ENCODE measurements at regions not wholly inside any gene's neighbourhood (a gene's known extent, or its start where the extent isn't known, plus 50 kb on each side); places are given as distances from the start of the nearest gene placed in this dataset.

DNA sequence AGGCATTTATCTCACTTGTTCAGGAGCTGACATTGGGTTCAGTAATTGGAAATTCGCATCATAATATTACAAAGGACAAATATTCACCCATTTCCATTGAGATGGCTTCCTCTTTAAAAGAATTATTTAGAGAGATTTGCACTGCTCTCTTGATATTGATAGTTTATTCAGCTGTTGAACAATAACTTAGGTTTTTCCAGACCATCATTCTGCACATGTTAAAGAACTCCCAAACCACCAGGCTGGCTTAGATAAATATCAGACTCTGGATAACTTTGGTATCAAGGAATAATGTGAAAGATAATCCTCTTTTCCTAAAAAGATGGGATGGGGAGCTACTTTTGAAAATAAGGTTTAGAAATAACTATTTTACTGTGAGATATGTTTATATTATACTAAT, 154.0 kb downstream of the GASK1B start:
- Mint-ChIP-seq H3K27me3 (peaks cover 5% of the 10 kb centered on the region), H3K36me3 (no peaks in the 10 kb centered on the region), H3K4me1 (no peaks in the 10 kb centered on the region), H3K27ac (no peak overlapping the region), H3K4me3 (no peak overlapping the region), H3K9me3 (peaks cover 0 to 2% (median 0%) of the 10 kb centered on the region in 7 donors)
- Histone ChIP-seq H3K27me3 (ENCODE audit: control insufficient read depth, insufficient read depth, low read length) (no peaks in the 10 kb centered on the region), H3K9me3 (ENCODE audit: control insufficient read depth in 2 of 2, low read length in 2 of 2) (no peaks in the 10 kb centered on the region), H3K4me3 (ENCODE audit: low read depth, low read length) (no peak overlapping the region), H3K27ac (ENCODE audit: insufficient read depth, low read length, poor library complexity, severe bottlenecking) (no peak overlapping the region), H3K4me1 (ENCODE audit: control insufficient read depth, insufficient read depth, low read length, poor library complexity, severe bottlenecking) (no peaks in the 10 kb centered on the region), H3K36me3 (ENCODE audit: control insufficient read depth, insufficient read depth, low read length) (no peaks in the 10 kb centered on the region)
- DNase-seq (no peak), ATAC-seq (ENCODE audit: low read depth in 2 of 2) (no peak)

DNA sequence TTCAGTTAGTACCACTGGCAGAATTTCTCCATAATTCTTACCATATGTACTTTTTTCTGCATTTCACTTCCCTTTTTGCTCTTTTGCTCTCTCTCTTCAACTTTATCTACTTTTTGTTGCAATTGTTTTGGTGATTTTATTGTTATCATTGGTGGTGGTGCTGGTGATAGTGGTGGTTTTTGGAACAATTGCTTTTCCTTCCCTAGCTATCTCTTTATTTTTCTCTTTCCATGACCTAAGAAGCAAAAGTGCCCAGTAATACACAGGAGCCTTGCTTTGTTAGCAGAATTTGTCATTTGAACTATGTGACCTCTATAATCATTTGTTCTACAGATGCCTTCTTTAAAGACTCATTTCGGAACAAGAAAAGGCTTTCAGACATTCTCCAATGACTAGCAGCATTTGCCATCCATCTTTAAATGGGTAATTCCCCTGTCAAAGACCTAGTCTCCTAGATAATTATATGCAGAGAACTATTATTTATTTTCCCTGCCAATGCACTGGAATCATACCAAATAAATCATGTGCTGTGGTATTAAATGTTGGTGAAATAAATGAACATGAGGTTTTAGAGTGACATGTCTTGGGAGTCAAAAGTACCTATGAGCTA, 154.5 kb downstream of the GASK1B start:
- H3K4me1 Mint-ChIP-seq = no peaks in the 10 kb centered on the region
- DNase-seq (no peak), ATAC-seq (ENCODE audit: low read depth in 2 of 2) (no peak)
- H3K27ac ChIP-seq (ENCODE audit: insufficient read depth, low read length, poor library complexity, severe bottlenecking) = no peak overlapping the region
- H3K4me3 Mint-ChIP-seq = no peak overlapping the region
- H3K36me3 ChIP-seq (ENCODE audit: control insufficient read depth, insufficient read depth, low read length) = no peaks in the 10 kb centered on the region
- H3K9me3 ChIP-seq (ENCODE audit: control insufficient read depth in 2 of 2, low read length in 2 of 2) = no peaks in the 10 kb centered on the region
- H3K27me3 ChIP-seq (ENCODE audit: control insufficient read depth, insufficient read depth, low read length) = no peaks in the 10 kb centered on the region
- H3K4me1 ChIP-seq (ENCODE audit: control insufficient read depth, insufficient read depth, low read length, poor library complexity, severe bottlenecking) = no peaks in the 10 kb centered on the region
- peaks cover 5% of the 10 kb centered on the region for H3K27me3 Mint-ChIP-seq
- H3K36me3 Mint-ChIP-seq = no peaks in the 10 kb centered on the region
- H3K9me3 Mint-ChIP-seq = peaks cover 0 to 2% (median 0%) of the 10 kb centered on the region in 7 donors
- no peak overlapping the region for H3K27ac Mint-ChIP-seq
- H3K4me3 ChIP-seq (ENCODE audit: low read depth, low read length) = no peak overlapping the region

DNA sequence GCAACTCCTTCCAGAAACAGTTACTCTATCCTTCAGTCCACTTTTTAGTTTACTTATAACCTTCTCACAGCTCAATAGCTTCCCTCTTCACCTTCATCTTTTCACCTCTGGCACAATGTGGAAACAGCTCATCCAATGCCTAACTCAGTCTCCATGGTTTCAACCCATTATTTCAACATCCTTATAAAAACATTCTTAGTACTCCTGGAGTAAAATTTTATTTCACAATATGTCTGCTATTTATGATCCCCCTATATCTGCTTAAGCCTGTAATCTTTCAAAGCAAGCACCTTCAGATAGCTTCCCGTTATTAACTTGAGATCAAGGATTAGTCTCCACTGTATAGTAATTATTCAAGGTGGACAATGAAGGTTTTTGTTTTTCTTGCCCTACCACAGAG, 156.3 kb downstream of the GASK1B start:
- Histone ChIP-seq H3K27me3 (ENCODE audit: control insufficient read depth, insufficient read depth, low read length) (no peaks in the 10 kb centered on the region), H3K4me1 (ENCODE audit: control insufficient read depth, insufficient read depth, low read length, poor library complexity, severe bottlenecking) (no peaks in the 10 kb centered on the region), H3K36me3 (ENCODE audit: control insufficient read depth, insufficient read depth, low read length) (no peaks in the 10 kb centered on the region), H3K4me3 (ENCODE audit: low read depth, low read length) (no peak overlapping the region), H3K27ac (ENCODE audit: insufficient read depth, low read length, poor library complexity, severe bottlenecking) (no peak overlapping the region), H3K9me3 (ENCODE audit: control insufficient read depth in 2 of 2, low read length in 2 of 2) (no peaks in the 10 kb centered on the region)
- no peaks in the 10 kb centered on the region for H3K36me3 Mint-ChIP-seq
- H3K27ac Mint-ChIP-seq = no peak overlapping the region
- ATAC-seq (ENCODE audit: low read depth in 2 of 2) = no peak
- H3K9me3 Mint-ChIP-seq = peaks cover 0 to 2% (median 0%) of the 10 kb centered on the region in 7 donors
- H3K4me1 Mint-ChIP-seq = no peaks in the 10 kb centered on the region
- H3K4me3 Mint-ChIP-seq = no peak overlapping the region
- no peak for DNase-seq
- H3K27me3 Mint-ChIP-seq = peaks cover 5% of the 10 kb centered on the region

DNA sequence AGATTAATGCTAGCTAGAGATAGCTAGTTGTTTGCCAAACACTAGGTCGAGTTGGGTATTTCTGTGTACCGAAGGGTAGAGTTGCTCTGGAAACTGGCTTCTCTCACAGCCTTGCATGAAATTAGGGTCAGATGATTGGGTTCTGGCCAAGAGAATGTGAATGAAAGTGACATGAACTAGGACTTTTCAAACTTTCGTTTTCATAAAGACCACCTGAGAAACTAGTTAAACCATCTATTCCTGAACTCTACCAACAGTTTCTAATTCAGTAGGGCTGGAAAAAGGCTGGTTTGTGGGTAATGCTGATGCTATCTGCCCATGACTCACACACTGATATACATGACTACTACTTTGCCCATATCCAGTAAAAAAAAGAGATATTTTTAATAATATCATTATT, 157.6 kb downstream of the GASK1B start:
- ATAC-seq (ENCODE audit: low read depth in 2 of 2) = no peak
- H3K27me3 Mint-ChIP-seq = peaks cover 5% of the 10 kb centered on the region
- H3K36me3 ChIP-seq (ENCODE audit: control insufficient read depth, insufficient read depth, low read length) = no peaks in the 10 kb centered on the region

DNA sequence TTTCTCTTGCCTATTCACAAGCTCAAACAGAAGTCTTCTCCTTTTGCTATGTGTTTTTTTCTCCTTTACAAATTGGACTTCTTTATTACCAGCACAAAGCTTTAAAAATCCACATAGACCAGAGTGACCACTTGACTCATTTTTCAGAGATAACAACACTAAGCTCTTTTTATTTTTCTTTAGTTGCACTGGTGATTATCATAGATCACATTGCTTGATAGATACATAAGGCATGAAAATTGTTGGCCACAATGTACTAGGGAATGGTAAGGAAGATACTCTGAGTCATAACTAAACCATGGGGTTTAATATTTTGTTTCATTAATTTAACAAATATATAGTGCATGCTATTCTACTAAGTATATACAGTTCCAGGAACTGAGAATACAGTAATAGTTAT, 159.0 kb downstream of the GASK1B start:
- ATAC-seq (ENCODE audit: low read depth in 2 of 2) = no peak
- Histone ChIP-seq H3K27ac (ENCODE audit: insufficient read depth, low read length, poor library complexity, severe bottlenecking) (no peak overlapping the region), H3K4me1 (ENCODE audit: control insufficient read depth, insufficient read depth, low read length, poor library complexity, severe bottlenecking) (no peaks in the 10 kb centered on the region), H3K4me3 (ENCODE audit: low read depth, low read length) (no peak overlapping the region), H3K36me3 (ENCODE audit: control insufficient read depth, insufficient read depth, low read length) (no peaks in the 10 kb centered on the region), H3K27me3 (ENCODE audit: control insufficient read depth, insufficient read depth, low read length) (no peaks in the 10 kb centered on the region), H3K9me3 (ENCODE audit: control insufficient read depth in 2 of 2, low read length in 2 of 2) (no peaks in the 10 kb centered on the region)
- Mint-ChIP-seq H3K4me1 (no peaks in the 10 kb centered on the region), H3K27ac (no peak overlapping the region), H3K9me3 (peaks cover 0 to 2% (median 0%) of the 10 kb centered on the region in 7 donors), H3K4me3 (no peak overlapping the region), H3K27me3 (peaks cover 8% of the 10 kb centered on the region), H3K36me3 (no peaks in the 10 kb centered on the region)
- DNase-seq = no peak

More for the DNA sequence above, 157.6 kb downstream of the GASK1B start:
- Mint-ChIP-seq H3K27ac (no peak overlapping the region), H3K4me3 (no peak overlapping the region), H3K36me3 (no peaks in the 10 kb centered on the region), H3K9me3 (peaks cover 0 to 2% (median 0%) of the 10 kb centered on the region in 7 donors), H3K4me1 (no peaks in the 10 kb centered on the region)
- Histone ChIP-seq H3K4me1 (ENCODE audit: control insufficient read depth, insufficient read depth, low read length, poor library complexity, severe bottlenecking) (no peaks in the 10 kb centered on the region), H3K9me3 (ENCODE audit: control insufficient read depth in 2 of 2, low read length in 2 of 2) (no peaks in the 10 kb centered on the region), H3K4me3 (ENCODE audit: low read depth, low read length) (no peak overlapping the region), H3K27me3 (ENCODE audit: control insufficient read depth, insufficient read depth, low read length) (no peaks in the 10 kb centered on the region), H3K27ac (ENCODE audit: insufficient read depth, low read length, poor library complexity, severe bottlenecking) (no peak overlapping the region)
- DNase-seq = no peak

DNA sequence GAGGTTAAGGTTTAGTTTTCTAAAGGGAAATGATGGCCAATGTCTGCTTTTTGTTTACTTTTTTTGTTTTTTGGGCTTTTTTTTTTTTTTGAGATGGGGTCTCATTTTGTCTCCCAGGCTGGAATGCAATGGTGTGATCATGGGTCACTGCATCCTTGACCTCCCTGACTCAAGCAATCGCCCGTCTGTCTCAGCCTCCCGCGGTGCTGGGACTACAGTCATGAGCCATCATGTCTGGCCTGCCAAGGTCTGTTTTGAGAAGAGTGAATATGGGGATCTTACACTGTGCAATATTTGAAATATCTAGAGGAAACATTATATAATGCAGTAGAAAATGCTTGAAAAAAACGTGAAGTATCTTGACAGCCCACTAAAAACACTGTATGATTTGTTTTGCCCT, 162.5 kb downstream of the GASK1B start:
- Mint-ChIP-seq H3K4me3 (no peak overlapping the region), H3K36me3 (no peaks in the 10 kb centered on the region), H3K27me3 (peaks cover 5% of the 10 kb centered on the region), H3K9me3 (peaks cover 0 to 2% (median 0%) of the 10 kb centered on the region in 7 donors), H3K27ac (peak overlapping the region in 1 of 3 donors; percentile 6), H3K4me1 (no peaks in the 10 kb centered on the region)
- DNase-seq (no peak), ATAC-seq (ENCODE audit: low read depth in 2 of 2) (no peak)
- H3K27ac ChIP-seq (ENCODE audit: insufficient read depth, low read length, poor library complexity, severe bottlenecking) = no peak overlapping the region
- H3K36me3 ChIP-seq (ENCODE audit: control insufficient read depth, insufficient read depth, low read length) = no peaks in the 10 kb centered on the region
- H3K4me1 ChIP-seq (ENCODE audit: control insufficient read depth, insufficient read depth, low read length, poor library complexity, severe bottlenecking) = no peaks in the 10 kb centered on the region
- no peaks in the 10 kb centered on the region for H3K27me3 ChIP-seq (ENCODE audit: control insufficient read depth, insufficient read depth, low read length)
- no peaks in the 10 kb centered on the region for H3K9me3 ChIP-seq (ENCODE audit: control insufficient read depth in 2 of 2, low read length in 2 of 2)
- no peak overlapping the region for H3K4me3 ChIP-seq (ENCODE audit: low read depth, low read length)

DNA sequence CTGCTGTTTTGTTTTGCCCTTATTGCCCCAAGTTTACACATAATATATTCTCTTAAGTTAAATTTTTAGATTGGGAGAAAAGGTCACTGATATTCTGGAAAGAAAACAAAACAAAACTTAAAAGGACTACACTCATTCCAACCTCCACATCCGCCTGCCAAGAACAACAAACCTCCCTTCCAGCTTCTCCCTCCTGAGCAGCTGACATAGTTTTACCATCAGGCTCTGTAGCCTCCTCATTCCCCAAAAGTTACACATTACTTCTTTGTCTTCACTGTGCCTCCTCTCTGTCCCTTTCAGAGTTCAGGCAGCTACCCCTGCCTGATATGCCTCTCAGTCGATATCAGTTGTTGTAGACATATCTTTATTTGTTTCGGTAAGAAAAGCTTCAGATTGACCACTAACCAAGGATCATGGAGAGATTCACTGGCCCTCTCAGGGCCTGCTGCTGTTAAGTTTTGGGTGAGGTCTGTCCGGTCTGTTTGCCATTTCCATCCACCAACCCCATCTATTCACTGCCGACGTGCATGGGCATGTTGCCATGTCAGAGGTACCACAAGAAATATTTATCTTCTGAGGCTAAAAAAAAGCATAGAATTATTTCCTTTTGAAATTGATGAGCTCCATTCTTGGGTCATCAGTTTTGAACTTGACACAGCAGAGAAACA, 164.1 kb downstream of the GASK1B start:
- DNase-seq (no peak), ATAC-seq (ENCODE audit: low read depth in 2 of 2) (no peak)
- no peaks in the 10 kb centered on the region for H3K36me3 ChIP-seq (ENCODE audit: control insufficient read depth, insufficient read depth, low read length)
- H3K27me3 ChIP-seq (ENCODE audit: control insufficient read depth, insufficient read depth, low read length) = no peaks in the 10 kb centered on the region
- no peak overlapping the region for H3K27ac ChIP-seq (ENCODE audit: insufficient read depth, low read length, poor library complexity, severe bottlenecking)
- H3K27ac Mint-ChIP-seq = no peak overlapping the region
- H3K4me1 Mint-ChIP-seq = no peaks in the 10 kb centered on the region
- H3K27me3 Mint-ChIP-seq = peaks cover 5% of the 10 kb centered on the region
- H3K4me3 ChIP-seq (ENCODE audit: low read depth, low read length) = no peak overlapping the region
- no peaks in the 10 kb centered on the region for H3K36me3 Mint-ChIP-seq
- H3K9me3 ChIP-seq (ENCODE audit: control insufficient read depth in 2 of 2, low read length in 2 of 2) = no peaks in the 10 kb centered on the region
- peaks cover 0 to 2% (median 0%) of the 10 kb centered on the region in 7 donors for H3K9me3 Mint-ChIP-seq
- H3K4me1 ChIP-seq (ENCODE audit: control insufficient read depth, insufficient read depth, low read length, poor library complexity, severe bottlenecking) = no peaks in the 10 kb centered on the region
- no peak overlapping the region for H3K4me3 Mint-ChIP-seq

DNA sequence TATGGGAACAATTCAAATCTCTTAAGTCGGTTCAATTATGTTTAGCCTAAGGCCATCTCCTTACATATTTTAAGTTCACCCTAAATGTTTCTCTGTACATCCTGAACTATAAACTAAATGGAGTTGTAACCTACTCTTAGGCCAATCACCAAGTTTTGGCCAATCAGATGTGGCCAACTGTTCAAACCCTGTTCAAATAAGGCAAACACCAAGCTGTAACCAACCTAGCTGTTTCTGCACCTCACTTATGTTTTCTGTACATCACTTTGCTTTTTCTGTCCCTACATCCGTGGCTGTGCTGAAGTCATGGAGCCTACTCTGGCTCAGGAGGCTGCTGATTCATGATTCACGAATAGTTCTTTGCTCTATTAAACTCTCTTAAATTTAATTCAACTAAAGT, 165.3 kb downstream of the GASK1B start:
- Histone ChIP-seq H3K9me3 (ENCODE audit: control insufficient read depth in 2 of 2, low read length in 2 of 2) (no peaks in the 10 kb centered on the region), H3K27me3 (ENCODE audit: control insufficient read depth, insufficient read depth, low read length) (no peaks in the 10 kb centered on the region), H3K27ac (ENCODE audit: insufficient read depth, low read length, poor library complexity, severe bottlenecking) (no peak overlapping the region), H3K36me3 (ENCODE audit: control insufficient read depth, insufficient read depth, low read length) (no peaks in the 10 kb centered on the region), H3K4me1 (ENCODE audit: control insufficient read depth, insufficient read depth, low read length, poor library complexity, severe bottlenecking) (no peaks in the 10 kb centered on the region), H3K4me3 (ENCODE audit: low read depth, low read length) (no peak overlapping the region)
- Mint-ChIP-seq H3K4me1 (no peaks in the 10 kb centered on the region), H3K9me3 (peaks cover 0 to 2% (median 0%) of the 10 kb centered on the region in 7 donors), H3K36me3 (no peaks in the 10 kb centered on the region), H3K27ac (no peak overlapping the region), H3K27me3 (peaks cover 5% of the 10 kb centered on the region), H3K4me3 (no peak overlapping the region)
- DNase-seq (no peak), ATAC-seq (ENCODE audit: low read depth in 2 of 2) (no peak)

Data from CD4-positive, CD25-positive, alpha-beta regulatory T cell (primary cell).